GM18909 (cell line): ENCODE measurements at regions not wholly inside any gene's neighbourhood (a gene's known extent, or its start where the extent isn't known, plus 50 kb on each side); places are given as distances from the start of the nearest gene placed in this dataset.

Experiments
- ATAC-seq: cut with Tn5 transposase; IDR thresholded peaks from one replicate; pipeline ENCODE4 v1.9.1; 2021; ENCODE audit warnings: mild to moderate bottlenecking; ENCODE audit not compliant: unreplicated experiment, poor library complexity

- no peak for ATAC-seq
Measured at GRCh38 chr7:50210706-50211115, 93.8 kb upstream of the IKZF1 start.

- no peak for ATAC-seq
Measured at GRCh38 chr7:50209461-50210135, 94.9 kb upstream of the IKZF1 start.

GRCh38 chr7:50208378-50208982 is 96.0 kb upstream of the IKZF1 start:
- ATAC-seq: no peak

GRCh38 chr7:50207686-50208255 is 96.7 kb upstream of the IKZF1 start:
- ATAC-seq: no peak

GRCh38 chr7:50207251-50207564 is 97.3 kb upstream of the IKZF1 start:
- ATAC-seq: no peak

- no peak for ATAC-seq
Measured at GRCh38 chr7:50206453-50207250, 97.9 kb upstream of the IKZF1 start.

GRCh38 chr7:50205011-50205410 is 99.5 kb upstream of the IKZF1 start:
- ATAC-seq: no peak

GRCh38 chr7:50204581-50204980 is 99.9 kb upstream of the IKZF1 start:
- no peak for ATAC-seq

GRCh38 chr7:50203521-50203920 is 101.0 kb upstream of the IKZF1 start:
- no peak for ATAC-seq

- ATAC-seq: no peak
Measured at GRCh38 chr7:50202052-50202555, 102.4 kb upstream of the IKZF1 start.

- ATAC-seq: no peak
Measured at GRCh38 chr7:50199824-50200223, 104.7 kb upstream of the IKZF1 start.

GRCh38 chr7:50197549-50197948 is 104.5 kb upstream of the ZPBP start:
- ATAC-seq: peak; percentile 87

GRCh38 chr7:50196719-50197118 is 103.7 kb upstream of the ZPBP start:
- ATAC-seq: no peak

GRCh38 chr7:50190776-50191175 is 97.7 kb upstream of the ZPBP start:
- ATAC-seq: no peak

- ATAC-seq: no peak
Measured at GRCh38 chr7:50189371-50189770, 96.3 kb upstream of the ZPBP start.

- no peak for ATAC-seq
Measured at GRCh38 chr7:50185951-50186682, 93.1 kb upstream of the ZPBP start.

- no peak for ATAC-seq
Measured at GRCh38 chr7:50185208-50185607, 92.2 kb upstream of the ZPBP start.

- ATAC-seq: no peak
Measured at GRCh38 chr7:50184271-50184990, 91.4 kb upstream of the ZPBP start.

GRCh38 chr7:50182759-50183158 is 89.7 kb upstream of the ZPBP start:
- no peak for ATAC-seq

- ATAC-seq: no peak
Measured at GRCh38 chr7:50181081-50181480, 88.0 kb upstream of the ZPBP start.
